ENCODE measurements at regions not wholly inside any gene's neighbourhood (a gene's known extent, or its start where the extent isn't known, plus 50 kb on each side); places are given as distances from the start of the nearest gene placed in this dataset.

DNA sequence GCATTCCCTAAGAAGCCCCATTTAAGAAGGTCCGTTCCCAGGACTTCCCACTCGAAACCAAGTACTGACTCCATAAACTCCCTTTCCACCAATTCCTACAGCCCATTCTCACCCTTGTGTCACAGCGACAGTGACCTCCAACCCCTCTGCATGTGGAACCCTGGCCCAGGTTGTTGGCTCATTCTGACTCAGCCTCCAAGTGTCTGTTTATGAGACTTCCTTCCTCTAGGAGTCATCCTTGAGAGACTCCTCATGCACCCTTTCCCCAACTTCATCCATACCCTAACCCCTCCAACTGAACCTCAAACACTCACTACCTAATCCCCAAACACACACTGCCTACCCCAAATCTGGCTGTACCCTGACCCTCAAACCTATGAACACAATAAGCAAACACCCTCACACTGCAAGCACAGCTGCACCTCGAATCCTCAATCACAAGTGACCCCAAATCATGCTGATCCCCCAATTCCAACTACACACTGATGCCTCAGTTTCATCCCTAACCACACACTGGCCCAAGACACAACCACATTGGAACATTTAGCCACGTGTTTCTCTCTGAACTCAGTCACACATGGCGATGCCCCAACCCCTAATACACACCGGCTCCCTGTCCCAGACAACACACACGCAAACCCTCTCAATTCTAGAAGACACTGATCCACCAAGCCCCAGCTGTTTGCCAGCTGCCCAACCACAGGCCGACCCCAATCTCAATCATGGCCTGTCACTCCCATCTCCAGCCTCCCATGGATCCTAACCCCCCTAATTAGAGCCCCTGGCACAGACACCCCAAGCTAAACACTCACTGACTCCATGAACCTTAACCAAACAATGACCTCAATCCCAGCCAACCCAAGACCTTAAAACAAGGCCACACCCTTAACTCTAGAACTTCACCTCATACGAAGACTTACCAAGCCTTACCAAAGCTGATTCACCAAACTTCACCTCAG is 219.6 kb downstream of the CYP26B1 start:
- no peak overlapping the region for H3K4me3 ChIP-seq (ENCODE audit: low read depth, low read length)
- TF ChIP-seq, protein P1, sequence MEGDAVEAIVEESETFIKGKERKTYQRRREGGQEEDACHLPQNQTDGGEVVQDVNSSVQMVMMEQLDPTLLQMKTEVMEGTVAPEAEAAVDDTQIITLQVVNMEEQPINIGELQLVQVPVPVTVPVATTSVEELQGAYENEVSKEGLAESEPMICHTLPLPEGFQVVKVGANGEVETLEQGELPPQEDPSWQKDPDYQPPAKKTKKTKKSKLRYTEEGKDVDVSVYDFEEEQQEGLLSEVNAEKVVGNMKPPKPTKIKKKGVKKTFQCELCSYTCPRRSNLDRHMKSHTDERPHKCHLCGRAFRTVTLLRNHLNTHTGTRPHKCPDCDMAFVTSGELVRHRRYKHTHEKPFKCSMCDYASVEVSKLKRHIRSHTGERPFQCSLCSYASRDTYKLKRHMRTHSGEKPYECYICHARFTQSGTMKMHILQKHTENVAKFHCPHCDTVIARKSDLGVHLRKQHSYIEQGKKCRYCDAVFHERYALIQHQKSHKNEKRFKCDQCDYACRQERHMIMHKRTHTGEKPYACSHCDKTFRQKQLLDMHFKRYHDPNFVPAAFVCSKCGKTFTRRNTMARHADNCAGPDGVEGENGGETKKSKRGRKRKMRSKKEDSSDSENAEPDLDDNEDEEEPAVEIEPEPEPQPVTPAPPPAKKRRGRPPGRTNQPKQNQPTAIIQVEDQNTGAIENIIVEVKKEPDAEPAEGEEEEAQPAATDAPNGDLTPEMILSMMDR (IDR thresholded peaks at IDR 0.05; ENCODE audit: low read depth, low read length, missing control alignments): no peak
- no peak for DNase-seq (ENCODE audit: low read depth)

DNA sequence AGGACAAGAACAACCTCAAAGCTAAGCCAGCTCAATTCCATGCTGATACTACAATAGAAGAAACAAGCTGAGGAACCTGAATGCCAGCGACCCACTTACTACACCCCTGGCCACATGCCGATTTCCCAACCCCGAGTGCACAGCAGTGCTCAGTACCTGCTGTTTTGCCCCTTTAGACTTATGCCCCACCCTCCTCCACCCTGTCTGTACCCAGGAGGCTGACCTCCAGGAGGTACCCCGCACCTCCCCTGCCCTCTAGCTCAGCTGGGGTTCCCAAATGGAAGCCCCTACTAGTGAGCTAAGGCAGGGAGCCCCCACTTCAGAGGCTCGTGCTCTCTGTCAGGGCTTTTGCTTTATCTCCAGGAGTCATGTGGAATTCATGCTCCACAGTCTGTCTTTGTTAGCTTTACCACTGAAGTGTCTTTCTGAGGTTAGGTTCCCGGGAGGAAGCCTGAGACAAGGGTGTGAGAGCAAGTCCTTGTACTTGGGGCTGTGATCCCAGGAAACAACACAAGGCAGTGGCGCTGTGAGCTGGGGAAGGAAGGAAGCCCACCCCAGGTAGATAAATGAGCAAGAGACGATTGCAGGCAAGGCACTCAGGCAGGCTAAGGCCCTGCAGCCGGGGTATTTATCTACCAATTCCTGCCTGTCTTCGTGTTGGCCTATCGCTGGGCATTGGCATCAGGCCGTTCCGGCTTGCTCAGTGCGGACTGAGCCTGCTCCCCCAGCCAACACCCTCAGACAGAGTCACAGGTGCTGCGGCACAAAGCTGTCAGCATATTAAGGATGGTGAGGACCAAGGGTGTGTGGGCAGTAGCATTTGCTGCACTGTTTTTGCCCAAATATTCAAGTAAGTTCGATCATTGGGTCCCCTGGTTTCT is 220.5 kb downstream of the CYP26B1 start:
- H3K4me3 ChIP-seq (ENCODE audit: low read depth, low read length): no peak overlapping the region
- no peak for DNase-seq (ENCODE audit: low read depth)
- TF ChIP-seq, protein P1 (IDR thresholded peaks at IDR 0.05; ENCODE audit: low read depth, low read length, missing control alignments): no peak

DNA sequence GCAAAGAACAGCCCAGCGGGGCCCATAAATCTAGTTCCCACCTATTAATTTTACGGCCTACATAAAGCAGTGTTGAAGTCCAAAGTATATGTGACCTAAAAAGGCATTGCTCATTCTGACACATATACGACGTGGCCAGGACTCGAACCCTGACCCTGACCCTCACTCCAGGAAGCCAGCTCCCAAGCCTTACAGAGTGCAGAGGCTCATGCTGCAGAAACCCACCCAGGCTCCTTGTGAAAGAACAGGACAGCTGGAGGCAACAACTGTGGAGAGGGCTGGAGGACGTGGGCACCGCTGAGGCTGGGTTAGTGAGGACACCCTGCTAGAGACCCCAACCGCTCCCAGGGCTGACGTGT is 221.6 kb downstream of the CYP26B1 start:
- no peak overlapping the region for H3K4me3 ChIP-seq (ENCODE audit: low read depth, low read length)
- DNase-seq (ENCODE audit: low read depth): no peak
- TF ChIP-seq, protein P1 (IDR thresholded peaks at IDR 0.05; ENCODE audit: low read depth, low read length, missing control alignments): no peak

DNA sequence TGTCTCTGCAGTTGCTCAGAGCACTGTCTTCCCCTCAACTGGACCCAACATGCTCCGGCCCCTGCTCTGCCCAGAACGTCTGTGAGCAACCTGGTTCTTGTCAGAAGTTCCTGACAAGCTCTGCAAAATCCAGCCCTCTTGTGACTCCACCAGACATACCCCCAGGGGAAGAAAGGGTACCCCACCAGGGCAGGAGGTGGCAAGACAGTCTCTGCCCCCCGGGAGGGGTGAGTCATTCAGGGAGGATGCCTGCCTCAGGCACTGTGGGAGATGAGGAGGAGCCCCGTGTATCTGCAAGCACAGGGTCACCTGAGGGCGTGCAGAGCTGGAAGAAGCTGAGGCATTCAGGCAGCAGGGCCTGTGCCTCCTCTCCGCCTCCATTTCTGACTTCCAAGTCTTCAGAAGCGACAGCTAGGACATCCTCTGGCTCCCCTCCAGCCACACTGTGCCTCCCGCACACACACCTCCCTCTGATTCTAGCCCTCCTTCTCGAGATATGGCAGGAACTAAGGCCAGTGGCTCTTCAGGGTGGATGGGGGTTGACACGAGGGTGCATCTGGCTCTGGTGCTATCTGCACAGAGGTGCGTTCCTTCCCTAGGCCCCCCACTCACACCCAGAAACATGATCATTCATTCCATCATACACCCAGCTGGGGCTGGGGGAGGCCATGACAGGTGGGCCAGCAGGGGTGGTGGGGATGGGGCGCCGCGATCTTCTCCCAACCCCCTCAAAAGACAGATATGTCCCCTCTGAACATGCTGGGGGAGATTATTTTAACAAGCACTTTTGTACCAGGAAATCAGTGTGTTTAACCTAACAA is 222.2 kb downstream of the CYP26B1 start:
- no peak overlapping the region for H3K4me3 ChIP-seq (ENCODE audit: low read depth, low read length)
- TF ChIP-seq, protein P1 (IDR thresholded peaks at IDR 0.05; ENCODE audit: low read depth, low read length, missing control alignments): no peak
- no peak for DNase-seq (ENCODE audit: low read depth)

DNA sequence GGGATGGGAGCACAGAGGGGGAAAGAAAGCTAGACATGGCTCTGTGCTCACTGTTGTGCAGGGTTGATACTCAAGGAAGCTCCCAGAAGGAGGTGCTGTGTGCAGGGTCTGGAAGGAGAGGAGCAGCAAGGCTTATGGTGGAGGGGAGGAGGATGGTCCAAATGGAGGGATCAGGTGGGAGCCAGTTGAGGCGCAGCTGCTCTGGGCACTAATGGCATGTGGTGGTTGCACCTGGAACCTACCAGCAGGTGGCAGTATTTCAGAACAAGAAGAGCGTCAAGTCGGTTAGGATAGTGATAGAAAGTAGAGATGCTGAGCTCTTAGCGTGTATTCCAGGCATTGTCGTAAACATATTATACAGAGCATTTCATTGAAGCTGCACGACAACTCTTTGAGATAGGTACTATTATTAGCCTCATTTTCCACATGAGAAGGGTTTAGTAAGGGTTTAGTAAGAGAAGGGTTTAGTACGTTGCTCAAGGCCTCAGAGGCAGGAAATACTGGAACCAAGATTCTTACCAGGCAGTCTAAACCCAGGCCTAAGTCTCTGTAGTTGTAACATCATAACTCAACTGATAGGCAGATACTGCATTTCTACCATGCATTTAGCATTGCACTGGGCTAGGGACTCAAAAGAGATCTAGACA is 223.7 kb downstream of the CYP26B1 start:
- peak; percentile 24 for DNase-seq (ENCODE audit: low read depth)
- H3K4me3 ChIP-seq (ENCODE audit: low read depth, low read length): no peak overlapping the region
- TF ChIP-seq, protein P1 (IDR thresholded peaks at IDR 0.05; ENCODE audit: low read depth, low read length, missing control alignments): peak; percentile 76

DNA sequence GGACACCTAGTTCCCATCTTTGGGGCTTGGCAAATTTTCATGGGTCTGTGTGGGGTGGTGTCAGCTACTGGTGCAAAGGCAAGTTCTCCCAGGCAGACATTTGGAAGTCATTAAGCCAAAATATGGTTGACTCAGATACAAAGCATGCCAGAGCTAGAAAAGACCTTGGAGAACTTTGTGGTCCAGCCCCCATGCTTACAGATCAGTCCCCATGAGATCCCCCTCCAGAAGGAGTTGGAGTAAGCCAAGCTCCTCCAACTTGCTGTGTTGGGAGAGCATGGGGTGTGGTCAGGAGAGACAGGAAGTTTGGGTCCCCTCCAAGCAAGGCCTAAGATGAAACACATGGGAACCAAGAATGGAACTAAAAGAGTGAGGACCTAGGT is 224.5 kb downstream of the CYP26B1 start:
- TF ChIP-seq, protein P1 (IDR thresholded peaks at IDR 0.05; ENCODE audit: low read depth, low read length, missing control alignments): no peak
- no peak for DNase-seq (ENCODE audit: low read depth)
- no peak overlapping the region for H3K4me3 ChIP-seq (ENCODE audit: low read depth, low read length)
